SU-DHL-6 (cell line): ENCODE measurements at regions not wholly inside any gene's neighbourhood (a gene's known extent, or its start where the extent isn't known, plus 50 kb on each side); places are given as distances from the start of the nearest gene placed in this dataset.
"Not testable (repeated sequence)": the region's sequence is repeated elsewhere in the genome, so short reads cannot be mapped to it uniquely, and the experiment has no call there.

Experiments
- H2AFZ ChIP-seq: fragments of 200-600 bp; sonication (generic); 2 replicates; pipeline ENCODE4 v1.6.1; 2014; ENCODE audit warnings: low read depth, mild to moderate bottlenecking, moderate library complexity, mixed read lengths, antibody characterized with exemption, low read length; ENCODE audit not compliant: severe bottlenecking
- H3F3A ChIP-seq: fragments of 200-600 bp; shearing (Covaris generic); 2 replicates; pipeline ENCODE4 v1.6.0; 2016; ENCODE audit warnings: antibody characterized with exemption, mild to moderate bottlenecking; ENCODE audit not compliant: insufficient read depth
- H3K27ac ChIP-seq: fragments of 200-600 bp; sonication (generic); 2 replicates; pipeline ENCODE4 v1.5.1; 2016; ENCODE audit warnings: low read depth, mild to moderate bottlenecking, low read length, moderate library complexity, mixed read lengths
- H3K27me3 ChIP-seq: fragments of 200-600 bp; sonication (generic), shearing (Covaris generic); 2 replicates; pipeline ENCODE4 v1.6.0; 2014; ENCODE audit warnings: mild to moderate bottlenecking, low read length
- H3K36me3 ChIP-seq: fragments of 200-600 bp; sonication (generic); 2 replicates; pipeline ENCODE4 v1.6.1; 2014; ENCODE audit warnings: mild to moderate bottlenecking, low read length, mixed read lengths
- H3K4me2 ChIP-seq: fragments of 300-600, 200-600 bp; shearing (Covaris generic), sonication (generic); 2 replicates; pipeline ENCODE4 v1.6.0; 2014; ENCODE audit warnings: low read length, low read depth, mild to moderate bottlenecking; ENCODE audit not compliant: poor library complexity, severe bottlenecking
- H3K4me3 ChIP-seq: fragments of 200-600 bp; sonication (generic); 2 replicates; pipeline ENCODE4 v1.5.1; 2014; ENCODE audit warnings: antibody characterized with exemption, low read length, mild to moderate bottlenecking, mixed read lengths; ENCODE audit not compliant: insufficient read depth, poor library complexity, severe bottlenecking
- H3K79me2 ChIP-seq: fragments of 200-600 bp; sonication (generic); 2 replicates; pipeline ENCODE4 v1.6.1; 2014; ENCODE audit warnings: mild to moderate bottlenecking, low read length, moderate library complexity; ENCODE audit not compliant: insufficient read depth
- H3K9ac ChIP-seq: fragments of 200-600 bp; sonication (generic); 2 replicates; pipeline ENCODE4 v1.7.0; 2014; ENCODE audit warnings: mild to moderate bottlenecking, low read length
- H3K9me2 ChIP-seq: fragments of 200-600 bp; sonication (generic); replicated peaks from 2 replicates; pipeline ENCODE4 v1.6.1; 2014; ENCODE audit warnings: low read length; ENCODE audit not compliant: insufficient read depth
- H3K9me3 ChIP-seq: fragments of 200-600 bp; sonication (generic); 2 replicates; pipeline ENCODE4 v1.6.1; 2014; ENCODE audit warnings: low read length, mixed read lengths; ENCODE audit not compliant: insufficient read depth
- H4K20me1 ChIP-seq: fragments of 200-600 bp; sonication (generic); 2 replicates; pipeline ENCODE4 v1.6.1; 2014; ENCODE audit warnings: low read depth, mild to moderate bottlenecking, antibody characterized with exemption, low read length, moderate library complexity, mixed read lengths
- EZH2phosphoT487 ChIP-seq: fragments of 200-600 bp; sonication (generic), shearing (Covaris generic); conservative IDR thresholded peaks from 2 replicates; pipeline ENCODE4 v1.6.1; 2018; ENCODE audit warnings: mild to moderate bottlenecking, antibody characterized with exemption, low read length, moderate library complexity, mixed read lengths
- TF ChIP-seq, protein P1 (sequence below): fragments of 200-600 bp; sonication (generic); IDR thresholded peaks from one replicate; pipeline ENCODE4 v1.5.1; 2017; ENCODE audit warnings: antibody characterized with exemption, mild to moderate bottlenecking, low read length, moderate library complexity; ENCODE audit not compliant: insufficient read depth, poor library complexity, severe bottlenecking

GRCh38 chr15:69570997-69571396 lies 118.4 kb downstream of the RPLP1 start:
- TF ChIP-seq EZH2phosphoT487: no peak
- H3K79me2 ChIP-seq: no peaks in the 10 kb centered on the region
- H3K36me3 ChIP-seq: no peaks in the 10 kb centered on the region
- no peak overlapping the region for H2AFZ ChIP-seq
- H3K9me3 ChIP-seq: no peaks in the 10 kb centered on the region
- H3F3A ChIP-seq: no peaks in the 10 kb centered on the region
- no peaks in the 10 kb centered on the region for H3K27me3 ChIP-seq
- H4K20me1 ChIP-seq: no peaks in the 10 kb centered on the region
- no peak overlapping the region for H3K4me2 ChIP-seq
- no peak overlapping the region for H3K27ac ChIP-seq
- H3K9me2 ChIP-seq: no peaks in the 10 kb centered on the region
- H3K9ac ChIP-seq: no peak overlapping the region
- H3K4me3 ChIP-seq: no peak overlapping the region

DNA sequence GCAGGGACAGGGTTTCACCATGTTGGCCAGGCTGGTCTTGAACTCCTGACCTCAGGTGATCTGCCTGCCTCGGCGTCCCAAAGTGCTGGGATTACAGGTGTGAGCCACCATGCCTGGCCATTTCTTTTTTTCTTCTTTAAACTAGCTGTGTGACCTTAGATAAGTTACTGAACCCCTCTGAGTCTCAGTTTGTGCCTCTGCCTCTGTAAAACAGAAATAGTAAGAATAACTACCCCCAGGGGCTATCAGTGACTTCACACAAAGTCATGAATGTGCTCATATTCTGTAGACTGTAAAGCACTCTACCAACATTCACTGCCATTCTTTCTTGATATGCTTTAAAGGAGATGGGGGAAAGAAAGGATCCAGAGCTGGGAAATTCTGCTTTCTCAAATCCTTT lies 120.7 kb downstream of the RPLP1 start:
- H3K4me2 ChIP-seq, H3K36me3 ChIP-seq, H3F3A ChIP-seq, H3K9me3 ChIP-seq, H3K79me2 ChIP-seq, H3K9ac ChIP-seq, H3K4me3 ChIP-seq, H2AFZ ChIP-seq, H4K20me1 ChIP-seq, H3K27me3 ChIP-seq, H3K27ac ChIP-seq, H3K9me2 ChIP-seq: not testable (repeated sequence)

GRCh38 chr15:69573815-69574475 lies 121.3 kb downstream of the RPLP1 start:
- no peaks in the 10 kb centered on the region for H3F3A ChIP-seq
- H3K27ac ChIP-seq: no peak overlapping the region
- no peak overlapping the region for H3K4me3 ChIP-seq
- H2AFZ ChIP-seq: no peak overlapping the region
- H3K9ac ChIP-seq: no peak overlapping the region
- H4K20me1 ChIP-seq: no peaks in the 10 kb centered on the region
- TF ChIP-seq, protein P1, sequence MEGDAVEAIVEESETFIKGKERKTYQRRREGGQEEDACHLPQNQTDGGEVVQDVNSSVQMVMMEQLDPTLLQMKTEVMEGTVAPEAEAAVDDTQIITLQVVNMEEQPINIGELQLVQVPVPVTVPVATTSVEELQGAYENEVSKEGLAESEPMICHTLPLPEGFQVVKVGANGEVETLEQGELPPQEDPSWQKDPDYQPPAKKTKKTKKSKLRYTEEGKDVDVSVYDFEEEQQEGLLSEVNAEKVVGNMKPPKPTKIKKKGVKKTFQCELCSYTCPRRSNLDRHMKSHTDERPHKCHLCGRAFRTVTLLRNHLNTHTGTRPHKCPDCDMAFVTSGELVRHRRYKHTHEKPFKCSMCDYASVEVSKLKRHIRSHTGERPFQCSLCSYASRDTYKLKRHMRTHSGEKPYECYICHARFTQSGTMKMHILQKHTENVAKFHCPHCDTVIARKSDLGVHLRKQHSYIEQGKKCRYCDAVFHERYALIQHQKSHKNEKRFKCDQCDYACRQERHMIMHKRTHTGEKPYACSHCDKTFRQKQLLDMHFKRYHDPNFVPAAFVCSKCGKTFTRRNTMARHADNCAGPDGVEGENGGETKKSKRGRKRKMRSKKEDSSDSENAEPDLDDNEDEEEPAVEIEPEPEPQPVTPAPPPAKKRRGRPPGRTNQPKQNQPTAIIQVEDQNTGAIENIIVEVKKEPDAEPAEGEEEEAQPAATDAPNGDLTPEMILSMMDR: no peak
- no peak for TF ChIP-seq EZH2phosphoT487
- H3K79me2 ChIP-seq: no peaks in the 10 kb centered on the region
- H3K36me3 ChIP-seq: no peaks in the 10 kb centered on the region
- no peaks in the 10 kb centered on the region for H3K9me2 ChIP-seq
- no peak overlapping the region for H3K4me2 ChIP-seq
- H3K9me3 ChIP-seq: no peaks in the 10 kb centered on the region
- H3K27me3 ChIP-seq: no peaks in the 10 kb centered on the region

- Histone ChIP-seq H3K27me3 (no peaks in the 10 kb centered on the region), H2AFZ (no peak overlapping the region), H3K4me3 (no peak overlapping the region), H3K79me2 (no peaks in the 10 kb centered on the region), H3K36me3 (no peaks in the 10 kb centered on the region), H3K27ac (no peak overlapping the region), H3K9me3 (no peaks in the 10 kb centered on the region), H3F3A (no peaks in the 10 kb centered on the region), H4K20me1 (no peaks in the 10 kb centered on the region), H3K9me2 (no peaks in the 10 kb centered on the region), H3K4me2 (no peak overlapping the region), H3K9ac (no peak overlapping the region)
- TF ChIP-seq, protein P1: no peak
- TF ChIP-seq EZH2phosphoT487: no peak
Observed at GRCh38 chr15:69574506-69574905, 121.9 kb downstream of the RPLP1 start.
